GM21423 (cell line): ENCODE measurements at regions not wholly inside any gene's neighbourhood (a gene's known extent, or its start where the extent isn't known, plus 50 kb on each side); places are given as distances from the start of the nearest gene placed in this dataset.
A peak's percentile ranks its signal among the peaks of the same experiment; 100 is the strongest.

Experiments used
- ATAC-seq: cut with Tn5 transposase; IDR thresholded peaks from one replicate; pipeline ENCODE4 v1.9.1; 2021; ENCODE audit warnings: mild to moderate bottlenecking, moderate library complexity; ENCODE audit not compliant: unreplicated experiment

DNA sequence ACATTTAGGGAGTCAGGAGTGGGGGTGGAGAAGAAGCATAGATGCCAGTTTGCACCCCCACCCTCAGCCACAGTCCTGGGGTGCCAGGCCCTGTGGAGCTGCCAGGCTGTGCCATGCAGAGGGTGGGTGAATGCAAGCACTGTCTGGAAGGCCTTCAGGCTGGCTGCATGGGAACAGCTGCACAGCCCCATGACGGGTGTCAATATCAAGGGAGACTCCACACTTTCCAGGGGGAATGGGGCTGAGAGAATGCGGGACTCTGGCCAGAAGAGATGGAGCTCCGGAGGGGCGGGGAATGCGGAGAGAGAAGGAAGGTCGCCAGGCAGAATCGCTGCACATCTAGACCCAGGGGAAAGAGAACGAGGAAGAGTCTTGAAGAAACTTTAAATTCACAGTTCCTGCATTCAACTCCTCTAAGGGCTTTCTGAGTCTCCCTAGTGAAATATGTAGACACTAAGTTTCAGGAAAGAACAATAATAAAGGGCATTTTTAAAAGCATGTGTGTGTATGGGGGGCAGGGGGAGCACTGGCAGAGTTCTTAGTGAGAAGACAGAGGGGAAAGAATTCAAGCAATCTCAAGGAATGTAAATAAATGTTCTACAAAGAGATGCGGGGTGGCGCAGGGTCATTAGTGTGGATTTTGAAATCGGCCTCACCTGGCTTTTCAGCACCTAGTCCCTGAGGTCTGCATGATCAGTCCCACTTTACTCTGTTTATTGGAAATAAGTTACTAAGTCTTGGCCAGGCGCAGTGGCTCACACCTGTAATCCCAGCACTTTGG is 59.1 kb downstream of the BOD1 start:
- no peak for ATAC-seq

DNA sequence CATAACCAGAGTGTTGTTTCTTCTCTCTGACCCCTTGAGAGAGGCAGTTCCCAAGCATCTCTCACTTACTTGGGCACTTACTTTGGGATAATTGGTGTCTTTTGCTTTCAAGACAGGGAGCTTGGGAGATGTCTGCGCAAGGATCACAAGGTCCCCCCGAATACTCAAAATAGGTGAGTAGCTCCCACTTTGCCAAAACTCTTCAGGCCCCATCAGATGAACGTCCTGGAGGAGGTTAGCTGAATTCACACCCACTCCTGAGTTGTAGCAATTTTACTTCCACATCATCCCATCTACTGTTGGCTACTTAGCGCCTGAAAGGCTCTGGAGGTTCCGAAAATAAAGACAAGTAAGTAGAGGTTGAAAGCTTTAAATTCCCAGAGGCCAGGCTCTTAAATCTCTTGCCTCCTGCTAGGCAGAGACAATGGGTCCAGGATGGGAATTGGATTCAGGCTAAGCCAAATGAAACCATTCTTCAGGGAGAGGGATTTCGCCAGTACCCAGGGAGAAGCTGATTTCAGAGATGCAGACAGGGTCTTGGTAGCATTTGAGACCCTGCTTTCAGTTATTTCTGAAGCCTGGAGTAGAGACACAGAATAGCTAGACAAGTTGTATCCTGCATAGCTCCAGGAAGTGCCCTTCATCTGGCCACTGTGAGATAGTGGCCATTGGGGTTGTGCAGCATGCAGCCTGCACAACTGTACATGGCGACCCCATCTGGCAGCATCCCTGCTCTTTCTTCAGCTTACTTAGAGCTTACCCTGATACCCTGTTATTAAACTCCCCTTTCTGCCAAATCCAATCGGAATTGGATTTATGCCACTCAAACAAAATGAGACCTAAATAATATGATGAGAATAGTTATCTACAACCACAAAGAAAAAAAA is 60.1 kb downstream of the BOD1 start:
- no peak for ATAC-seq

DNA sequence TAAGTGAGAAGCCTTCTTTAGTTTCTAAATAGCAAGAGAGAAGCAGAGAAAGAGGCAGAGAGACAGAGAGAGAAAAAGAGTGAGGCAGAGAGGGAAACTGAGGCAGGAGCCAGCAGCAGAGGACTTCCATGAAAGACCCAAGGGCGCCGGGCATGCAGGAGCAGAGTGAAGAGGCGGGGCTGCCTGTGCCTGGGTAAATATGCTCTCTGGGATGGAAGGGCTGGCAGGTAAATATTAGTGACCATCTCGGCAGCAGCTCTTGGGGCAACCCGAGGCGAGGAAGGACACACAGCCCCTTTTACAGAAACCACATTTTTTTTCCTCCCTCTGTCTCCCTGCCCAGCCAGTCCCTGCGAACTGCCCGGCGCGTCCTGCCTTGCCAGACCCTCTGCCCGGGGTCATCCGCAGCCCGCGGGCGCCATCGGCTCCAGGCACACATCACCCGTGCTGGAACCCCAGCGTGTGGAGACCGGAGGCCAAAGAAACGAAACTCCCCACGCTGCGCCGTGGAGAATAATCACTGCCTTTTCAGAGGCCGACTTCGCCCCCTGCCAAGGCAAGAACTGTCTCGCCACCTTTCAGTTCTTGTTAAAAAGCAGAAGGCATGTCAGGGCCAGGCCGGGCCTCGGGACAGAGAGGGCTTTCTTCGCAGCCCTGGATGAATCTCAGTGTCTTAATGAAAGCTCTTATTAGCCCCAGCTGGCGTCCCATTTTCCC is 61.3 kb downstream of the BOD1 start:
- ATAC-seq = no peak

DNA sequence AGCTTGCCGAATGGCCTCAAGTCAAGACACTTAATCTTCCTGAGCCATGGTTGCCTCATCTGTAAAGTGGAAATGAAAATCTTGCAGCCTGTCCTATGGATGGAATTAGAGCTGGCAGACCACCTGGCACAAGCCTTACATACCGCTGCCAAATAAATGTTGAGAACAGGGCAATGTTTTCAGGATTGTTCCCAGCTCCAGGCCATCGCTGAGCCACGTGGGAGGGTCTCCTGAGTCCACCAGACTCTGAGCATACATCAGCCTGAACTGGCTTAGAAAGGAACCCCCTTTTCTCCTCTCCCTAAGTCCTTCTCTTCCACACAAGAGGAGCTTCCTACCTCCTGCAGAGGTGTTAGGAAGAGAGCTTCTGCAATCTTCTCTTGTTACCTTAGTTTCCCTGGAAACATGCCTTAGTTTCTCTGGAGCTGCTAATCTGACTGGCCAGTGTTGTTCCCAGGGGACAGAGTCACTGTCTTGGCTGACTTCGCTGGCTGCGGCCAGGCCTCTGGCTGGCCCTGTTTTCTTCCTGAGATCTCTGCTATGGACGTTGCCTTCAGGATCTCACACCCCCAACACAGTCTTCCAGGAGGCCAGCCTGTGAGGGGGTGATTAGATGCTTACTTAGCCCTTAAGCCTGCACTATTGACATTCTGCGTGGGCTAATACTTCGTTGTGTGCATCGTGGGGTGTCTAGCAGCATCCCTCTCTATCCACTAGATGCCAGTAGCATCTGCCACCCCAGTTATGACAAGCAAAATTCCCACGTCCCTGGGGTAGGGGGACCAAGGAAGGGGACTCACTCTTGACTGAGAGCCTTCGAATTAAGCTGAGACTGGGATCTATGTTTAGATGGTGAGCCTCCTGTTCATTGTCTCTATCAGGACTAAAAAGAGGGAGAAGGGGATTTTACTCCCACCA is 62.2 kb downstream of the BOD1 start:
- ATAC-seq = no peak

DNA sequence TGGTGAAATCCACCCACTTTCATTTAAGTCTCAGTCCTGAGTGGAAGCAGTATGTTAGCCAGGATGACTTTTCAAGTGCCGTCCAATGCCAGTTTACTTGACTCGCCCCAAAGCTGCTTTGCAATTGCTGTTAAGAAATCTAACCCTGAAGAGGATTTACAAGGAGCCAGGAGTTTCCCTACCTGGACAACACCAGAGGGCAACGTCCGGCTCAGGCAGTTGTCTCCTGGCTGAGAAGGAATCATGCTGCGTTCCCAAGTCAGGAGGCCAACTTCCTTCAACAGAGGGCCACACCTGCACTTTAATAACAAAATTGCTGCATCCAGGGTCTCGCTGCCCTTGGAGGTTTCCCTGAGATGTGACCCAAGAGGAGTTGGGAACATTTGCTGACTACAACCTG is 65.8 kb downstream of the BOD1 start:
- no peak for ATAC-seq

DNA sequence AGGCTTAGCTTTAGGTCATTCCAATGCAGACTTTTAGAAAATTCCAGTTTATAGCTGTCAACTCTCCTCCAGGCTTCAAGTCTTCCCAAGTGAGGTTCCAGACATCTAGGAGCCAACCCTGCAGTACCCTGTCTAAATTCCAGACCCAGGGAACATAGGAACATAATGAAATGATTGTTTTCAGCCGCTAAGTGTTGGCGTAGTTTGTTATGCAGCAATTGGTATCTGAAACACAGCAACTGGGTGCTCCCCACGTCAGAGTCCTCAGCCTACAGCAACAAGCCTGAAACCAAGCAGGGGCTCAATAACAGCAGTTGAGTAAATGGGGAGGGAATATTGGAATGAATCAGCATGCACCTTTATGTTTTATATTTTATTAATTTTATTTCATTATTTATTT is 66.8 kb downstream of the BOD1 start:
- no peak for ATAC-seq

DNA sequence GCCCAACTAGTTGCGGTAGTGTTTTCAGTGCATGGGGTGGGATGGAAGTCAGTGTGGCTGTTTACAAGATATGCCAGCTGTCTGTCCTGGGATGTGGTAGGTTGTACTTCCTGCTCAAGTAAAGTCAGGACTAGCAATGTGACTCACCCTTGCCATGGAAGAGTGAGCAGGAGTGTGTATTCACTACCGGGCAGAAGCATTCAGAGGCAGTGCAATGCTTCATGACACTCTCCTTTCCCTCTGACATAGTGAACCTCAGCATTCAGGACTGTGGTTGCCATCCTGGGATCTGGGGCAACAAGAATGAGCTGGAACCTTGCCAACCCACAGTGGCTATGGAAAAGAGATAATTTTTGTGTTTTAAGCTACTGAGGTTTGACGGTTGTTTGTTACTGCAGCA is 68.9 kb downstream of the BOD1 start:
- ATAC-seq = peak; percentile 88

DNA sequence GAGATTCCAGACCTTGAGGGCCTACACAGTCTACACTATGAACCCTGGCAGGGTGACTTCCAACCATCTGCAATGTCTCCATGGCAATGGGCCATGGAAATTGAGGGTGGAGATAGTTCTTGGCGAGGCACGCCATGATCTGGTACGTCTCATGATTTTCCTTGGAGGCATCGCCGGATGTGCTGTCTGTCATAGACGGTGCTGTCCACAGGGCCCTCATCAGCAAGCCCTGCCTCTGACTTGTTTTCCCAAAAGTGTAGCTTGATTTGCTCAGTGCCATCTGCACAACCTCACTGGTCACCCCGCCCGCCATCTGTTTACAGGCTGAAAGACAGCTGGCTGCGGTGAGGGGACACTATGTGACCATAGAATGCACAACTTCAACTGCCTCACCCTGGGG is 73.5 kb downstream of the BOD1 start:
- ATAC-seq = no peak

DNA sequence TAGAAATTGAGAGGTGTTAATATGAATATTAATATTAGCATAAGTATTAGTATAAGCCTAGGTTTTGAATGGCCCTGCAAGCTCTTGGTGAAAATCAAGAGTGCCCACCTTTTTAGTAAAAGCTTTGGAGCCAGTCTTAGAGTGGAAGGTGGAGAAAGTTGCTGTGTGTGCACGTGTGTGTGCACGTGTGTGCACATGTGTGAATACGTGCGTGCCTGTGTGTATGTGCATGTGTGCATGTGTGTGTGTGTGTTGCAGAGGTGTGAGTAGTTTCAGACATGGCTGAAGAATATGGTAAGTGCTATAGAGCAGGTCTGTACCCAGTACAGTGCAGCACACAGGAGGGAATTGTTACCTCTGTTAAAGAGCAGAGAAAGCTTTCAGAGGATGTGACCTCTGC is 74.3 kb downstream of the BOD1 start:
- no peak for ATAC-seq

DNA sequence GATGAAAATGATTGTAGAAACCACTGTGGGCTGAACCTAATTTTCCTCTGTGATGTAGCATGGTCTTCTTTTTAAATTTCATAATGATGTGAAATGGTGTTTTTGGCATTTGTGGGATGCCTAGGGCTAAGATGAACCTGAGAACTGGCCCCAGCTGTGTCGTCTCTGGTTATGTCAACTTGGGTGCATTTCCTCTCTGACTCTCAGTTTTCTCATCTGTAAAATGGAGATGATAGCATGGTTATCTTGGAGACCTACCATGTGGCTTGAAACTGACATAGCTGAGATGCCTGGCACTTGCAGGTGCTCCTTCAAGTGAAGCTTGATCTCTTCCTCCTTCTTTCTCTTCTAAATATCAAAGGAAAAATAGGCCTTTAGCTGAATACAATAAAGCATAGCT is 77.8 kb downstream of the BOD1 start:
- no peak for ATAC-seq

DNA sequence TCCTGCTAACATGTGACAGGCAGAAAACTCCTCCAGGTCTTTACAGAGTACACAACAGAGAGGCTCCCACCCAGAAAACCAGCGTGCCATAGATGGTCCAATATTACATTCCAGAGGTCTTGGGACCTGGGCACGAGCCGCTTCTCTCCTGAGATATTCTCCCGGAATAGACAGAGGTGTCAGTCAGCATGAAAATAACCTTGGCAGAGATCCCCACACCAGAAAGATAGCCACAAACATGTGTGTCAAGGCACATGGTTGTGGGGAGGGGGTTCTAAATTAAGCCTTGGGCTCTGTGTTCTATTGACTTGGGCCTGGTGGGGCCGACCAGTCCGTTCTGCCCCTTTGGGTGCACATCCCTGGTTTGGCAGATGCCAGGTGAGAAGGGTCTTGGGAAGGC is 78.4 kb downstream of the BOD1 start:
- ATAC-seq = no peak

DNA sequence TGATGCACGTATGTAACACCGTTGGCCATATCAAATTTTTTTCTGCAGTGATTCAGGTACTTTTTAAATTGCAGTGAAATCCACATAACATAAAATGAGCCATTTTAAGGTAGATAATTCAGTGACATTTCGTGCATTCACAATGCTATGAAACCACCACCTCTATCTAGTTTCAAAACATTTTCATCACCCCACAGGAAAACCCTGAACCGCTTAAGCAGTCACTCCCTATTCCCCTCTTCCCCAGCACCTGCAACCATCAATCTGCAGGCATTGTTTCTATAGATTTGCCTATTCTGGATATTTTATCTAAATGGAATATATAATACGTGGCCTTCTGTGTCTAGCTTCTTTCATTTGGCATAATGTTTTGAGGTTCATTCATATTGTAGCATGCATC is 79.2 kb downstream of the BOD1 start:
- ATAC-seq = no peak

DNA sequence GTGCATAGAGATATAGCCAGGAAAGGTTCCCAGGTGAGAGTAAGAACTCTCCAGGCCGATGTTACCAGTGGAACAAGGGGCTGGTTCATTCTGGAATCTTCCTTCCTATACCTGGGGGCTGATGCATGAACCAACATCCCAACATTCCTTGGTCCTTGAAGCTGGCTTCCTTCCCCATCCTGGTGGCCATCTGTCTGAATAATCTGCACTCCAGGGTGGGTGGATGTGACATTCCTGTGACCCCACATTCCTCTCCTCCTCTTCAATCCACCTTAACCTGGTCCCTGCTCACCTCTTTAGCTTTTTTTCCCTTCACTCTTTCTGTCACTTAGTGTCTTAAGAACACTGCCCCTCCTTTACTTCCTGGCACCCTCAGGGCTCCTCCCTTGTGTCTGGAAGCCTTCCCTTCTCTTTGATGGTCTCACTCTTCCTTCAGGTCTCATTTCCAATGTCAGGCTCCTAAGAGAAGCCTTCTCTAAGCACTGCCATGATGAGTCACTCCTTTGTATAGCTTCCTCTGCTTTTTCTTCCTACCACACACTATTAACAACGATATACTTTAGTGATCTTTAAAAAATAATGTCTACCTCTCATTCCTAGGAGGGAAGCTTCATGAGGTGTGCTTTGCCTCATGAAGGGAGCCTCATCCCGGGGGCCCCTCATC is 80.3 kb downstream of the BOD1 start:
- no peak for ATAC-seq

DNA sequence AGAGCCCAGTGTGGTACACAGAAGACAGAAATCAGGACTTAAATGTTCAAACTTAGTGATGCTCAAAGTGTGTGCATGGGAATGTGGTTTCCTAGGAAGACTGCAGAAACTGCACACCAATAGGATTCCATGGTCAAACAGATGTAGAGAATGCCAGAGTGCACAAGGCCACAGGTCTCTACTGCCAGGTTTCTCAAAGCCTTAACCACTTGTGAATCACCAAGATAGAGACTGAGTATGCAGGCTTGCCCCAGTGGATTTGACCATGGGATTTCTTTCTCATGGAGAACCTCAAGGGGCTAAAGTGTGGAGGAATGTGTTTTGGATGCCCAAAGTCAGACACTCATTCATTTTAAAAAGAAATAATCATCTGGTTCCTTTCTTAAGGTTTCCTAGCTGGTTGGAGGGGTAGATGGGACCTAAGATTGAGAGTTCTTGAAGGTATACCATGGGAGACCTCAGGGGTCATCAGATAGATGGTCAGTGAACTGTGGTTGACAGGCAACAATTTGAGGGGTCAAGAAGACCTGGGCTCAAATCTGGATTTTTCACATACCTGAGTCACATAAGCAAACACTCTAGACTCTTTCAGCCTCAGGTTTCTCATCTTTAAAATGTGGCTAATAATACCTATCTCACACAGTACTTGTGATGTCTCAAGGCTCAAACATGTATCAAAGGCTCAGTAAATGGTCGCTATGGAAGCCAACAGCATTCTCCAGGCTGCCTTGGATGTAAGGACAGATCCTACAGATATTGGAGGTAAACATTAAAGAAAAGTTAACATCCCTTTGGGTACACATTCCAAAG is 81.1 kb downstream of the BOD1 start:
- ATAC-seq = no peak

DNA sequence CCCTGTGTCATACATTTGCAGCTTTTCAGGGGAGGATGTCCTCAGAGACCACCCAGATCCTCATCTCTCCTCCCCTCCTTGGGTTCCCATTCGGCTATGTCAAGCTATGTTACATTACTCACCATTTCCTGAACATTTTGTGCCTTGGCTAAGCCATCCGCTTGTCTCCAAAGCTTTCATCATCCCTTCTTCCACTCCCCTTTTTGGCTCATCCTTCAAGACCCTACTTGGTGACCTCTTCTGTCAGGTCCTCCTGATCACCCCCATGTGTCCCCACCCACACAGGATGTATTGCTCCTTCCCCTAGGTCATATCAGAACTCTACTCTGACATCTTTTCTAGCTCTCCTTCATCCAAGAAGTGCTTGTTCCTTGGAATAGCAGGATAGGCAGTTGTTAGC is 81.8 kb downstream of the BOD1 start:
- ATAC-seq = no peak

DNA sequence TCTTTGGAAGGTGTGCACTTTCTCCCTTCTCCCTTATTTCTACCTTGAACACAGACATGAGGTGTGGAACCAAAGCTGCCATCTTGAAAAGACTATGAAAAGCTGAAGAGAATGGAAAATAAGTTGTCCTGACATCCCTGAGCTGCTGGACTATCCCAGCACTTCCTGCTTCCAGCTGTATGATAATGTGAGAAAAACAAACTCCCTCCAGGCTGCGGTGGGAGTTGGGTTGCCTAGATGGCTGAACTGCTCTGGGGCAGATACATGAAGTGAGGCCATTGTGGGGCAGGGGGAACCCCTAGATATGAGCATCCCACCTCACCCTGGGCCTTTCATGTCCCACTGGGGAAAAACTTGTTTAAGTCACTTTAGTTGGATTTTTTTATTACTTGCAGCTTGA is 82.4 kb downstream of the BOD1 start:
- ATAC-seq = no peak

DNA sequence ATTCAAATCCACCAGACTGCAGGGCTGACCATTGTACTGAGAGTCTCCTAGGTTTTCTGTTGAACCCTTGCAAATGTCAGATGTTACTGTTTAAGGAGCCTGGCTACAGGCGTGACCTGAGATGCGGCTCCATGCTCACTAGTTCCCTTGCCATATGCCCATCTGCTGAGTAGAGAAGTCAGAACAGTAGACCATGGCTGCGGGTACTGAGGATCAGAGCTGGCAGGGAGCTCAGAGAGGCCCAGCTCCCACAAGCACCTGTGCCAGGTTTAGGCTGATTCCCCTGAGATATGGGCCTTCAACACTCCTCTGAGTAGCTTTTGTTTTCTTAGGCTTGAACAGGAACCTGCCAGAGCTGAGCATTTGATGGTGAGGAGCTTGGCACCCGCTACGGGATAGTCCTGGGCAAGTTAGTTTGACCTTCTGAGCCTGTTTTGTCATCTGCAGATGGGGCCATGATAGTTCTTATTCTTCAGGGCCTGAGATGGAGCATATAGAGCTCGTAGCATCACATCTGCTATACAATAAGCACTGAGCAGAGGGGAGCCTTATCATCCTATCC is 83.7 kb downstream of the BOD1 start:
- no peak for ATAC-seq

DNA sequence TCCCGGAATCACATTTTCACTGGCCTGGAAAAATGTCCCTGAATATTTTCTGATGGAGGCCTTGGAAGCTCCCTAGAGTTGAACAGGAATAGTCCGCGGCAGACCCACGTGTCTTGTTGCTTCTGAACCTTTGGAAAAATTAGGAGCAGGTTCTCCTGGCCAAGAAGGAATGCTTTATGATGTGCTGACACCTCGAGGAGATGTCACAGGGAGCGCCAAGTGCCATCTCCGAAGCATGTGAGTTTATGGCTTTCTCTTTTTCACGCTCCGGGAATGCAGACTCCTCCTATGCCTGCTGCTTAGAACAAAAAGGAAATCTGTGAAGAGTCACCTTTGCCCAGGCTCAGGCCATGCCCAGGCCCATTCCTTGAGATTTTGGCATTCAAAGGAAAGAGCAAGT is 84.6 kb downstream of the BOD1 start:
- no peak for ATAC-seq

DNA sequence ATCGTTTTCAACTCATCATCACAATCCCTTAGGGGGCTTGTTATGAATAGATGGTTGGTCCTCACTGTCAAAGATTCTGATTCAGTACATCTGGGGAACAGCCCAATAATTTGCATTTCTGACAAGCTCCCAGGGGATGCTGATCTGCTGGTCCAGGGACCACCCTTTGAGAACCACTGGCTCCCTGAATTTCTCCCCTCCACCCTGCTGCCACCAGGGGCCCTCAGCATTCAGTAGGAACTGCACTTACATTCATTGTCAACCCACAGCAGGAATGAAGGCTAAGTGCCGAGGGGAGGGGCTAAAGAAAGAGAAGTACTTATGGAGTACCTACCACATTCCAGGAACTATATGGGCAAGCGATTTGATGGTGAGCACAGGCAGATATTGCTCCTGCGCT is 85.9 kb downstream of the BOD1 start:
- ATAC-seq = no peak
